ENCODE measurements at regions not wholly inside any gene's neighbourhood (a gene's known extent, or its start where the extent isn't known, plus 50 kb on each side); places are given as distances from the start of the nearest gene placed in this dataset.

DNA sequence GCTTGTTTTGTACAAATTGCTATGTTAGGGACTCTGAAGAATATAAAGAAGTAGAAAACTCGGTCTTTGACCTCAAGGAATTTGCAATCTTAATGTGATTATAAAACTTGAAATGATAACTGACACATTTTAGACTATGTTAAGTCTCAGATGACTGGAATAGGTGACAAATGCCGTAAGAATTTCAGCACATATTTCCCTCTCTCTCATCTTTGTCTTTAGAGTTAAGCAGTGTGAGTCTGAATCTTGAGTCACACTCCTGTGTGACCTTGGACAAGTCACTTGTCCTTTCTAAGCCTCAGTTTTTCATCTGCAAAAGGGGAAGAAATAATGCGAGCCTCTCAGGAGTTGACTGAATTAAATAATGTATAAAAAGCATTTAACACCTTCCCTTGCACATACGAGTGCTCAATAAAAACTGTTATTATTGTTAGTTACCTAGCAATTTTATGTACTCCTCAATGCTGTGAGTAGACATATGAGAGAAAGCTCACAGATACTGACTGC lies 103.7 kb downstream of the DYRK2 start:
- BruUV-seq (replicated peaks), result no TSS peak
- H4K20me1 ChIP-seq (replicated peaks; ENCODE audit: control insufficient read depth, extremely low read depth, insufficient read depth, low read length), result no peaks in the 10 kb centered on the region
- no peaks in the 10 kb centered on the region for H3K9me1 ChIP-seq (replicated peaks; ENCODE audit: control insufficient read depth, extremely low read depth, insufficient read depth, low read length)
- H3K79me2 ChIP-seq (ENCODE audit: control insufficient read depth, insufficient read depth, low read length), result no peaks in the 10 kb centered on the region
- no peaks in the 10 kb centered on the region for H3K36me3 ChIP-seq (ENCODE audit: control insufficient read depth in 2 of 2, extremely low read depth in 1 of 2, insufficient read depth in 2 of 2, low read length in 2 of 2)
- TF ChIP-seq JUN (IDR thresholded peaks at IDR 0.05; ENCODE audit: borderline replicate concordance, insufficient read depth, insufficient read length, low read depth) (no peak), MYC (IDR thresholded peaks at IDR 0.05; ENCODE audit: low read depth, low read length) (no peak)
- H3K27ac ChIP-seq (ENCODE audit: insufficient read depth, low read depth, low read length), result no peak overlapping the region
- no peak overlapping the region for H3K4me2 ChIP-seq (ENCODE audit: insufficient read depth, low read length)
- no peaks in the 10 kb centered on the region for H3K27me3 ChIP-seq (ENCODE audit: control insufficient read depth in 2 of 2, insufficient read depth in 2 of 2, low read length in 2 of 2)
- no peak overlapping the region for H2AFZ ChIP-seq (ENCODE audit: low read depth, low read length)
- ChIA-PET CTCF (no interaction called here), POLR2A (no interaction called here)
- dilution Hi-C loops (cut with MboI; ENCODE audit: extremely low pct_ligation_motif_present, low sequenced_read_pairs), result no loop called here
- H3K4me3 ChIP-seq (replicated peaks in 1 of 3; ENCODE audit: insufficient read depth in 1 of 3, low read depth in 1 of 3, low read length in 3 of 3), result no peak overlapping the region
- no peaks in the 10 kb centered on the region for H3K4me1 ChIP-seq (ENCODE audit: control insufficient read depth, extremely low read depth, insufficient read depth, low read length)
- intact Hi-C loops (cut with micrococcal nuclease), result no loop called here
- DNase-seq (ENCODE audit: low read depth, low spot score), result no peak
- no peak for FAIRE-seq
- no peaks in the 10 kb centered on the region for H3K9me3 ChIP-seq (replicated peaks; ENCODE audit: control insufficient read depth, insufficient read depth, low read length)
- no peak overlapping the region for H3K9ac ChIP-seq (replicated peaks; ENCODE audit: extremely low read depth, insufficient read depth, low read length)

DNA sequence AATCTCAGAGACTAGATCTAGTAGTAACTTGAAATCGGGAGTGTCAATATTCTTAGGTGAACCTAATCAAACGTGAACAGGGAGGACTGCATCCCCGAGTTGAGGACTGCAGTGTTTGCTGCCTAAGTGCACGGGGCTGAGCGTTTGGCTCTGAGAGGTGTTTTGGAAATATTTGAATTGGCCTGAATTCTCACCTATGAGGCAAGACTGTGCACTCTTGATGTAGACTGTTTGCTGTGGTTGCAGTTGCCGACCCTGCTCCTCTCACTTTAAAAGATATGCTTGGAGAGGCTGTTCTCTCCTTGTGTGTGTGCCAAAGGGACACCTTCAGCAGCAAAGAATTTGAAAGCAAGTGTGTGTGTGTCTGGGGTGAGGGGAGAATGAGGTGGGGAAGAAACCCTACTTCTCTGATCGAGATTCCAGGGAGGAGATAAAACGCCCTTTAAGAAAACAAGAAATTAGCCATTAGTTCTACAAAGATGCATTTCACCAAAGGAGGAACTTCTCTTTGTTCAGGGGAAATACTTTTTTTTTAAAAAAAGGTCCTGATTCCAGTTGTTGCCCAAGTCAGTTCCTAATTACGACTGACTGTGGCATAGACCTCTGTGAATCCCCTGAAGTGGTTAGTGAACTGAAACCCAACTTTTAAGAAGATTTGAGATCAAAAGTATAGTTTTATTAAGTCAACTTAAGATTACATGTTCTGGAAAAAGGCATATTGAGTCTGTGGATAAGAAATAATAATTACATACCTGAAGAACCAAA lies 106.6 kb downstream of the DYRK2 start:
- H3K4me1 ChIP-seq (ENCODE audit: control insufficient read depth, extremely low read depth, insufficient read depth, low read length), result no peaks in the 10 kb centered on the region
- no peaks in the 10 kb centered on the region for H3K9me3 ChIP-seq (replicated peaks; ENCODE audit: control insufficient read depth, insufficient read depth, low read length)
- H3K27me3 ChIP-seq (ENCODE audit: control insufficient read depth in 2 of 2, insufficient read depth in 2 of 2, low read length in 2 of 2), result no peaks in the 10 kb centered on the region
- FAIRE-seq (no peak), DNase-seq (ENCODE audit: low read depth, low spot score) (no peak)
- no TSS peak for BruUV-seq (replicated peaks)
- H3K4me2 ChIP-seq (ENCODE audit: insufficient read depth, low read length), result no peak overlapping the region
- no peaks in the 10 kb centered on the region for H3K79me2 ChIP-seq (ENCODE audit: control insufficient read depth, insufficient read depth, low read length)
- H3K4me3 ChIP-seq (replicated peaks in 1 of 3; ENCODE audit: insufficient read depth in 1 of 3, low read depth in 1 of 3, low read length in 3 of 3), result no peak overlapping the region
- H3K9me1 ChIP-seq (replicated peaks; ENCODE audit: control insufficient read depth, extremely low read depth, insufficient read depth, low read length), result no peaks in the 10 kb centered on the region
- H3K9ac ChIP-seq (replicated peaks; ENCODE audit: extremely low read depth, insufficient read depth, low read length), result no peak overlapping the region
- H3K36me3 ChIP-seq (ENCODE audit: control insufficient read depth in 2 of 2, extremely low read depth in 1 of 2, insufficient read depth in 2 of 2, low read length in 2 of 2), result no peaks in the 10 kb centered on the region
- ChIA-PET CTCF (no interaction called here), POLR2A (no interaction called here)
- no peaks in the 10 kb centered on the region for H4K20me1 ChIP-seq (replicated peaks; ENCODE audit: control insufficient read depth, extremely low read depth, insufficient read depth, low read length)
- H2AFZ ChIP-seq (ENCODE audit: low read depth, low read length), result no peak overlapping the region
- TF ChIP-seq, protein P1, sequence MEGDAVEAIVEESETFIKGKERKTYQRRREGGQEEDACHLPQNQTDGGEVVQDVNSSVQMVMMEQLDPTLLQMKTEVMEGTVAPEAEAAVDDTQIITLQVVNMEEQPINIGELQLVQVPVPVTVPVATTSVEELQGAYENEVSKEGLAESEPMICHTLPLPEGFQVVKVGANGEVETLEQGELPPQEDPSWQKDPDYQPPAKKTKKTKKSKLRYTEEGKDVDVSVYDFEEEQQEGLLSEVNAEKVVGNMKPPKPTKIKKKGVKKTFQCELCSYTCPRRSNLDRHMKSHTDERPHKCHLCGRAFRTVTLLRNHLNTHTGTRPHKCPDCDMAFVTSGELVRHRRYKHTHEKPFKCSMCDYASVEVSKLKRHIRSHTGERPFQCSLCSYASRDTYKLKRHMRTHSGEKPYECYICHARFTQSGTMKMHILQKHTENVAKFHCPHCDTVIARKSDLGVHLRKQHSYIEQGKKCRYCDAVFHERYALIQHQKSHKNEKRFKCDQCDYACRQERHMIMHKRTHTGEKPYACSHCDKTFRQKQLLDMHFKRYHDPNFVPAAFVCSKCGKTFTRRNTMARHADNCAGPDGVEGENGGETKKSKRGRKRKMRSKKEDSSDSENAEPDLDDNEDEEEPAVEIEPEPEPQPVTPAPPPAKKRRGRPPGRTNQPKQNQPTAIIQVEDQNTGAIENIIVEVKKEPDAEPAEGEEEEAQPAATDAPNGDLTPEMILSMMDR (IDR thresholded peaks at IDR 0.05; ENCODE audit: extremely low read depth in 1 of 2, insufficient read depth in 1 of 2, low read depth in 1 of 2, low read length in 2 of 2), result no peak
- TF ChIP-seq JUN (IDR thresholded peaks at IDR 0.05; ENCODE audit: borderline replicate concordance, insufficient read depth, insufficient read length, low read depth) (no peak), EZH2 (IDR thresholded peaks at IDR 0.05; ENCODE audit: borderline replicate concordance, low read depth, low read length, severe bottlenecking) (no peak), POLR2A (IDR thresholded peaks at IDR 0.05; ENCODE audit: low read depth, low read length) (no peak), MYC (IDR thresholded peaks at IDR 0.05; ENCODE audit: low read depth, low read length) (no peak), GATA2 (IDR thresholded peaks at IDR 0.05; ENCODE audit: insufficient read depth, insufficient read length, low read depth, low read length) (no peak), POLR2AphosphoS5 (IDR thresholded peaks at IDR 0.05; ENCODE audit: insufficient read depth, low read depth, low read length) (no peak), FOS (IDR thresholded peaks at IDR 0.05; ENCODE audit: borderline replicate concordance, insufficient read depth, low read length) (no peak)
- TF ChIP-seq, protein P2, sequence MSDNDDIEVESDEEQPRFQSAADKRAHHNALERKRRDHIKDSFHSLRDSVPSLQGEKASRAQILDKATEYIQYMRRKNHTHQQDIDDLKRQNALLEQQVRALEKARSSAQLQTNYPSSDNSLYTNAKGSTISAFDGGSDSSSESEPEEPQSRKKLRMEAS (IDR thresholded peaks at IDR 0.05; ENCODE audit: insufficient read depth, insufficient read length), result no peak
- intact Hi-C loops (cut with micrococcal nuclease) (no loop called here), dilution Hi-C loops (cut with MboI; ENCODE audit: extremely low pct_ligation_motif_present, low sequenced_read_pairs) (no loop called here)
- no peak overlapping the region for H3K27ac ChIP-seq (ENCODE audit: insufficient read depth, low read depth, low read length)
